ENCODE measurements at regions not wholly inside any gene's neighbourhood (a gene's known extent, or its start where the extent isn't known, plus 50 kb on each side); places are given as distances from the start of the nearest gene placed in this dataset.

DNA sequence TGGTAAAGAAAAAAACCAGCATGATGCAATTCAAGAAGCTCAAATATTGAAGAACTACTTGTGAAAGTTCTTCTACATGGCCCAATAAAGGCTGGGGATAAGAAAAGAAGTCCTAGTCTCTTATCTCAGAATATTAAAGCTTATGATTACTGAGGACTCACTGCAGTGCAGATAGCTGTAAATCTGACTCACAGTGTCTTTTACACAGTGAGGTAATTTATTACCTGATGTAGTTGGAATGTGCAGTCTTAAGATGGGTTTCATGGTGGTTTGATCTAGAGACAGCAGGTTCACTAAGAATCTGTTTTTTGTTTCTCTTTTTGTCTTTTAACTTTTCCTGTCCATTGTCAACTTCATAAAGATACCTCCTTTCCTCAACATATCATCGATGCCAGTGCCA lies 484.0 kb upstream of the MAP2 start:
- H3K27ac Mint-ChIP-seq, result no peak overlapping the region
- no peak overlapping the region for H3K56ac ChIP-seq (ENCODE audit: insufficient read length, low read depth, low read length)
- no peak overlapping the region for H3K4ac ChIP-seq (ENCODE audit: low read depth, low read length)
- H4K5ac ChIP-seq (ENCODE audit: insufficient read length, low read depth, low read length), result no peak overlapping the region
- no peak overlapping the region for H3K18ac ChIP-seq (ENCODE audit: insufficient read length, low read depth, low read length)
- no peaks in the 10 kb centered on the region for H4K20me1 ChIP-seq (ENCODE audit: control insufficient read depth, insufficient read depth, insufficient read length)
- H2AK5ac ChIP-seq (ENCODE audit: insufficient read length, low read length), result no peak overlapping the region
- no peak overlapping the region for H2BK5ac ChIP-seq (ENCODE audit: insufficient read length, low read length)
- no peaks in the 10 kb centered on the region for H3K9me3 ChIP-seq (ENCODE audit: control insufficient read depth, low read depth, low read length)
- no peaks in the 10 kb centered on the region for H3K27me3 ChIP-seq (ENCODE audit: insufficient read depth, low read length)
- no peaks in the 10 kb centered on the region for H3K79me2 ChIP-seq (ENCODE audit: insufficient read depth, low read length)
- H4K91ac ChIP-seq (ENCODE audit: insufficient read length, low read depth, low read length), result no peak overlapping the region
- no peak overlapping the region for H3T11ph ChIP-seq (ENCODE audit: low read length)
- H2BK15ac ChIP-seq (ENCODE audit: low read depth, low read length), result no peak overlapping the region
- no peak overlapping the region for H2BK120ac ChIP-seq (ENCODE audit: low read depth, low read length, poor library complexity, severe bottlenecking)
- TF ChIP-seq, protein P1, sequence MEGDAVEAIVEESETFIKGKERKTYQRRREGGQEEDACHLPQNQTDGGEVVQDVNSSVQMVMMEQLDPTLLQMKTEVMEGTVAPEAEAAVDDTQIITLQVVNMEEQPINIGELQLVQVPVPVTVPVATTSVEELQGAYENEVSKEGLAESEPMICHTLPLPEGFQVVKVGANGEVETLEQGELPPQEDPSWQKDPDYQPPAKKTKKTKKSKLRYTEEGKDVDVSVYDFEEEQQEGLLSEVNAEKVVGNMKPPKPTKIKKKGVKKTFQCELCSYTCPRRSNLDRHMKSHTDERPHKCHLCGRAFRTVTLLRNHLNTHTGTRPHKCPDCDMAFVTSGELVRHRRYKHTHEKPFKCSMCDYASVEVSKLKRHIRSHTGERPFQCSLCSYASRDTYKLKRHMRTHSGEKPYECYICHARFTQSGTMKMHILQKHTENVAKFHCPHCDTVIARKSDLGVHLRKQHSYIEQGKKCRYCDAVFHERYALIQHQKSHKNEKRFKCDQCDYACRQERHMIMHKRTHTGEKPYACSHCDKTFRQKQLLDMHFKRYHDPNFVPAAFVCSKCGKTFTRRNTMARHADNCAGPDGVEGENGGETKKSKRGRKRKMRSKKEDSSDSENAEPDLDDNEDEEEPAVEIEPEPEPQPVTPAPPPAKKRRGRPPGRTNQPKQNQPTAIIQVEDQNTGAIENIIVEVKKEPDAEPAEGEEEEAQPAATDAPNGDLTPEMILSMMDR (conservative IDR thresholded peaks at IDR 0.05), result no peak
- H4K8ac ChIP-seq (replicated peaks; ENCODE audit: insufficient read length, low read depth, low read length), result no peak overlapping the region
- no peak overlapping the region for H3K23ac ChIP-seq (ENCODE audit: insufficient read length, low read depth, low read length)
- H3K4me1 Mint-ChIP-seq, result no peaks in the 10 kb centered on the region
- no peak overlapping the region for H3K14ac ChIP-seq (ENCODE audit: insufficient read depth, low read length)
- no peak overlapping the region for H2AFZ ChIP-seq (ENCODE audit: low read length)
- no peak overlapping the region for H3K27ac ChIP-seq (ENCODE audit: insufficient read length, low read depth, low read length)
- H3K4me2 ChIP-seq (ENCODE audit: insufficient read depth, insufficient read length, low read length), result no peak overlapping the region
- H3K23me2 ChIP-seq (ENCODE audit: insufficient read length, low read depth, low read length, poor library complexity, severe bottlenecking), result no peaks in the 10 kb centered on the region
- no peaks in the 10 kb centered on the region for H3K9me3 Mint-ChIP-seq
- no peaks in the 10 kb centered on the region for H3K4me1 ChIP-seq (ENCODE audit: insufficient read depth, low read length)
- no peak overlapping the region for H3K4me3 Mint-ChIP-seq
- no peak overlapping the region for H2BK12ac ChIP-seq (ENCODE audit: insufficient read length, low read depth, low read length)
- H2BK20ac ChIP-seq (ENCODE audit: low read depth, low read length, poor library complexity, severe bottlenecking), result no peak overlapping the region
- DNase-seq, result no peak
- WGBS (ENCODE audit: extremely low coverage, insufficient read length, low lambda C conversion rate), result no CpG with 5 or more reads among the region's 1 CpG
- H3K36me3 Mint-ChIP-seq (ENCODE audit: insufficient read depth in 1 of 3, low read depth in 3 of 3), result no peaks in the 10 kb centered on the region
- H3K9ac ChIP-seq (ENCODE audit: extremely low read depth, insufficient read length, low read length), result no peak overlapping the region
- no peaks in the 10 kb centered on the region for H3K79me1 ChIP-seq (ENCODE audit: insufficient read depth, low read depth, low read length, poor library complexity, severe bottlenecking)
- no peaks in the 10 kb centered on the region for H3K27me3 Mint-ChIP-seq (ENCODE audit: low read depth)

All from H9 (cell line).